ENCODE measurements at regions not wholly inside any gene's neighbourhood (a gene's known extent, or its start where the extent isn't known, plus 50 kb on each side); places are given as distances from the start of the nearest gene placed in this dataset.

DNA sequence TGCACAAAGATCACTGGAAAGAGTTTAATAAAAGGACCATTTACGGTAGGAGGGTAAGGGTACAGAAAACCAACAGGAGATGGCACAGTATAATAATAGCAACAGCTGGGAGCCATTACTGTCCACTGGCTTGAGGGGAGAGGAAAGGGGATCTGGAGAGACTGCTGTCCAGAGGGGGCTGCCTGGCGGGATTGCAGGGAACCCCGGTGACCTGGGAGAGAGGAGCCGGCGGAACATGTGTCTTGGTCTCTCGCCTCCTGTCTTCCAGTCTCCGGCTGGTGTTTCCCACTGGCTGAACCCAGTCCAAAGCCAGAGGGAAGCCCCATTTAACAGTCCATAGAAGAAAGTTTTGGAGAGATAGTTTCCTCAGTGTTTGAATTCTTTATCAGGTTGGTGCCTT lies 57.5 kb upstream of the PODXL start:
- TF ChIP-seq GATA3 (IDR thresholded peaks at IDR 0.05; ENCODE audit: borderline replicate concordance) (no peak), POLR2A (IDR thresholded peaks at IDR 0.05; ENCODE audit: low read length) (no peak), JUN (IDR thresholded peaks at IDR 0.05) (no peak), CTCF (IDR thresholded peaks at IDR 0.05) (no peak), CHD2 (IDR thresholded peaks at IDR 0.05; ENCODE audit: low read length, partially characterized antibody) (no peak)
- TF ChIP-seq, protein P1, sequence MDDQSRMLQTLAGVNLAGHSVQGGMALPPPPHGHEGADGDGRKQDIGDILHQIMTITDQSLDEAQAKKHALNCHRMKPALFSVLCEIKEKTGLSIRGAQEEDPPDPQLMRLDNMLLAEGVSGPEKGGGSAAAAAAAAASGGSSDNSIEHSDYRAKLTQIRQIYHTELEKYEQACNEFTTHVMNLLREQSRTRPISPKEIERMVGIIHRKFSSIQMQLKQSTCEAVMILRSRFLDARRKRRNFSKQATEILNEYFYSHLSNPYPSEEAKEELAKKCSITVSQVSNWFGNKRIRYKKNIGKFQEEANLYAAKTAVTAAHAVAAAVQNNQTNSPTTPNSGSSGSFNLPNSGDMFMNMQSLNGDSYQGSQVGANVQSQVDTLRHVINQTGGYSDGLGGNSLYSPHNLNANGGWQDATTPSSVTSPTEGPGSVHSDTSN (IDR thresholded peaks at IDR 0.05): no peak

Data from A549 (cell line).